Endothelial cell of hepatic sinusoid (primary cell): ENCODE measurements at regions not wholly inside any gene's neighbourhood (a gene's known extent, or its start where the extent isn't known, plus 50 kb on each side); places are given as distances from the start of the nearest gene placed in this dataset.
"Not testable (repeated sequence)": the region's sequence is repeated elsewhere in the genome, so short reads cannot be mapped to it uniquely, and the experiment has no call there.

Experiments
- in situ Hi-C: cut with HindIII; loops from 2 replicates; pipeline ENCODE4 v1.10.0; 2017; ENCODE audit warnings: low sequenced_read_pairs

- in situ Hi-C loops = no loop called here
These were observed 472.8 kb downstream of the PLCL1 start for GRCh38 chr2:198277181-198277580.

- in situ Hi-C loops = no loop called here
These were observed 469.3 kb downstream of the PLCL1 start for GRCh38 chr2:198273660-198274059.

GRCh38 chr2:198270157-198270556 is 465.8 kb downstream of the PLCL1 start:
- in situ Hi-C loops = not testable (repeated sequence)

- in situ Hi-C loops = no loop called here
These were observed 464.1 kb downstream of the PLCL1 start for GRCh38 chr2:198268519-198268918.

- in situ Hi-C loops = loop anchor here (5.0 kb wide), 1 partner anchor 37 kb away; no protein-coding TSS in a partner anchor
These were observed 455.1 kb downstream of the PLCL1 start for GRCh38 chr2:198259496-198259895.

- in situ Hi-C loops = loop anchor here (5.0 kb wide), 1 partner anchor 32 kb away; no protein-coding TSS in a partner anchor
These were observed 450.2 kb downstream of the PLCL1 start for GRCh38 chr2:198254536-198255090.

GRCh38 chr2:198253995-198254394 is 449.6 kb downstream of the PLCL1 start:
- in situ Hi-C loops = no loop called here

GRCh38 chr2:198252472-198252871 is 448.1 kb downstream of the PLCL1 start:
- in situ Hi-C loops = no loop called here

GRCh38 chr2:198242093-198242492 is 437.7 kb downstream of the PLCL1 start:
- in situ Hi-C loops = no loop called here

GRCh38 chr2:198238429-198238828 is 434.0 kb downstream of the PLCL1 start:
- in situ Hi-C loops = no loop called here

- in situ Hi-C loops = no loop called here
These were observed 431.9 kb downstream of the PLCL1 start for GRCh38 chr2:198236338-198236737.

GRCh38 chr2:198232281-198232680 is 427.9 kb downstream of the PLCL1 start:
- in situ Hi-C loops = no loop called here

- in situ Hi-C loops = no loop called here
These were observed 427.2 kb downstream of the PLCL1 start for GRCh38 chr2:198231562-198231961.

GRCh38 chr2:198220763-198221610 is 416.6 kb downstream of the PLCL1 start:
- in situ Hi-C loops = loop anchor here (5.0 kb wide), 1 partner anchor 36 kb away; no protein-coding TSS in a partner anchor

GRCh38 chr2:198219292-198219691 is 414.9 kb downstream of the PLCL1 start:
- in situ Hi-C loops = no loop called here

GRCh38 chr2:198214114-198214596 is 409.8 kb downstream of the PLCL1 start:
- in situ Hi-C loops = no loop called here

GRCh38 chr2:198213253-198213652 is 408.9 kb downstream of the PLCL1 start:
- in situ Hi-C loops = no loop called here

- in situ Hi-C loops = no loop called here
These were observed 407.3 kb downstream of the PLCL1 start for GRCh38 chr2:198211706-198212105.

GRCh38 chr2:198203336-198204069 is 399.1 kb downstream of the PLCL1 start:
- in situ Hi-C loops = no loop called here
